PC-3 (cell line): ENCODE measurements at regions not wholly inside any gene's neighbourhood (a gene's known extent, or its start where the extent isn't known, plus 50 kb on each side); places are given as distances from the start of the nearest gene placed in this dataset.

ENCODE experiments used
- ATAC-seq: fragments of 200-7000 bp; cut with Tn5 transposase; 2 replicates; pipeline ENCODE4 v1.9.1; 2020; ENCODE audit warnings: mild to moderate bottlenecking, moderate library complexity
- BruUV-seq: library from RNA; stranded (reverse); fragments of 400-500 nt; replicated peaks from 2 replicates; lab custom pipeline; 2021; lab: Mats Ljungman, UMichigan
- CTCF ChIA-PET: fragments of 300-600 bp; sonication (Branson Sonifier 250); formaldehyde crosslinking; loops from one replicate; lab custom pipeline; 2022; ENCODE audit warnings: antibody characterized with exemption; lab: Charles Lee
- POLR2A ChIA-PET: fragments of 300-600 bp; sonication (Branson Sonifier 250); formaldehyde crosslinking; loops from one replicate; lab custom pipeline; 2022; ENCODE audit warnings: antibody characterized with exemption; ENCODE audit not compliant: unreplicated experiment; lab: Charles Lee
- DNase-seq: peaks from one replicate; pipeline ENCODE4 v3.0.0-alpha.2; 2015
- H2AFZ ChIP-seq: fragments of 300-600 bp; sonication (generic); 2 replicates; pipeline ENCODE4 v1.6.0; 2016; ENCODE audit warnings: antibody characterized with exemption, low read length
- H3F3A ChIP-seq: fragments of 300-600 bp; sonication (generic); one replicate; pipeline ENCODE4 v1.6.0; 2017; ENCODE audit warnings: antibody characterized with exemption, low read length, control low read depth, mild to moderate bottlenecking; ENCODE audit not compliant: unreplicated experiment
- H3K27ac ChIP-seq: fragments of 300-600 bp; sonication (generic); 2 replicates; pipeline ENCODE4 v1.5.1; 2016; ENCODE audit warnings: mild to moderate bottlenecking, low read length
- H3K27me3 ChIP-seq: fragments of 300-600 bp; sonication (generic); 2 replicates; pipeline ENCODE4 v1.6.1; 2016; ENCODE audit warnings: low read length, mixed read lengths
- H3K36me3 ChIP-seq: fragments of 300-600 bp; sonication (generic); 2 replicates; pipeline ENCODE4 v1.6.1; 2016; ENCODE audit warnings: low read depth, mixed run types, low read length, mixed read lengths
- H3K4me1 ChIP-seq: fragments of 300-600 bp; sonication (generic); 2 replicates; pipeline ENCODE4 v1.5.1; 2016; ENCODE audit warnings: low read length; ENCODE audit not compliant: insufficient read depth
- H3K4me2 ChIP-seq: fragments of 300-600 bp; sonication (generic); 2 replicates; pipeline ENCODE4 v1.6.0; 2016; ENCODE audit warnings: low read length
- H3K4me3 ChIP-seq: fragments of 300-600 bp; sonication (generic); 2 replicates; pipeline ENCODE4 v1.5.1; 2016; ENCODE audit warnings: mild to moderate bottlenecking, low read length, mixed read lengths
- H3K79me2 ChIP-seq: fragments of 300-600 bp; sonication (generic); 2 replicates; pipeline ENCODE4 v1.6.1; 2017; ENCODE audit warnings: low read length, mixed read lengths
- H3K9ac ChIP-seq: fragments of 300-600 bp; sonication (generic); 2 replicates; pipeline ENCODE4 v1.6.0; 2016; ENCODE audit warnings: mild to moderate bottlenecking, low read length
- H3K9me2 ChIP-seq: fragments of 300-600 bp; sonication (generic); replicated peaks from 2 replicates; pipeline ENCODE4 v1.6.1; 2016; ENCODE audit warnings: mixed run types, low read length, mixed read lengths
- H3K9me3 ChIP-seq: fragments of 300-600 bp; sonication (generic); 2 replicates; pipeline ENCODE4 v1.6.1; 2016; ENCODE audit warnings: low read length, mixed read lengths
- H4K20me1 ChIP-seq: fragments of 300-600 bp; sonication (generic); 2 replicates; pipeline ENCODE4 v1.6.1; 2016; ENCODE audit warnings: low read length, mixed read lengths
- CTCF ChIP-seq: fragments of 300-600 bp; sonication (generic); conservative IDR thresholded peaks from 2 replicates; pipeline ENCODE4 v1.5.1; 2017; ENCODE audit warnings: antibody characterized with exemption, low read depth, mild to moderate bottlenecking, low read length
- EZH2 ChIP-seq: fragments of 300-600 bp; sonication (generic); IDR thresholded peaks from one replicate; pipeline ENCODE4 v1.6.1; 2017; ENCODE audit warnings: antibody characterized with exemption, mild to moderate bottlenecking, low read length; ENCODE audit not compliant: unreplicated experiment
- EZH2phosphoT487 ChIP-seq: fragments of 300-600 bp; sonication (generic); IDR thresholded peaks from 2 replicates; pipeline ENCODE4 v1.6.1; 2018; ENCODE audit warnings: mild to moderate bottlenecking, antibody characterized with exemption, low read length, borderline replicate concordance
- intact Hi-C: fragments of 100-400 bp; cut with micrococcal nuclease; formaldehyde crosslinking; loops from 2 replicates; pipeline ENCODE4 v1.9.0; 2023

DNA sequence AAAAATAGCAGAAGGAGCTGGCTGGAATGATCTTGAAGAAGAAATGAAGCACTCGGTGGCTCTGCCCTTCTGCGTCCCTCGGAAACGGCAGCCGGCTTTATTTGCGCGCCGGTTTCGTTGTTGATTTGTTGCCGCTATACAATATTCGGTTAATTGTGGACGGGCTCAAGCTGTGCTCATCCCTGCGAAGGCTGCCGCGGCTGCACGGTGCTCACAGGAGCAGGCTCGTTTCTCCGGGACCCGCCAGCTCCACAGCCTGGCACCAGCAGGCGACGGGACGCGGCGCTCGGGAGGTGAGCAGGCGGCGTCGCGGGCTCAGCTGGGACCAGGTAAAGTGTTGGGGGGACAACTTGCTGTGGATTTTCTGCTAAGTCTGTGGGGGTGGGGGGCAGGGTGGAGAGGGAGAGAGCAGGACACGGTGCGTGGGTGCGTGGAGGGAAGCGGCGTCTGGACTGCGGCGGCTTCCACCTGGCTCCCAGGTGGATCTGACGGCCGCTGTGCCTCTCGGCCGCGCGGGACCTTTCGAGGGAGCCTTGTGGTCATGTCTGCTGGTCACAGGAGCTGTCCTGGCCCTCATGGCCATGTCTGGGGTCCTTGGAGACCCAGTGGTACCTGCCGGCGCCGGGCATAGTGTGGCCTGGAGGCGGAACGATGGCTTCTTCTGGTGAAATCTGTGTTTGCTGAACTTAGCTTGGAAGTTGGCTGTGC lies 90.9 kb downstream of the TEX29 start:
- intact Hi-C loops = no loop called here
- no peaks in the 10 kb centered on the region for H3F3A ChIP-seq
- no peak overlapping the region for H3K4me2 ChIP-seq
- no peaks in the 10 kb centered on the region for H3K9me3 ChIP-seq
- no peaks in the 10 kb centered on the region for H4K20me1 ChIP-seq
- peaks cover 92% of the 10 kb centered on the region for H3K27me3 ChIP-seq
- no peak overlapping the region for H3K27ac ChIP-seq
- no TSS peak for BruUV-seq
- H3K36me3 ChIP-seq = no peaks in the 10 kb centered on the region
- H3K79me2 ChIP-seq = no peaks in the 10 kb centered on the region
- H3K9me2 ChIP-seq = no peaks in the 10 kb centered on the region
- ChIA-PET CTCF (no interaction called here), POLR2A (no interaction called here)
- DNase-seq (no peak), ATAC-seq (no peak)
- no peak overlapping the region for H3K4me3 ChIP-seq
- TF ChIP-seq EZH2phosphoT487 = no peak
- TF ChIP-seq CTCF = no peak
- no peak for TF ChIP-seq EZH2
- H2AFZ ChIP-seq = no peak overlapping the region
- H3K9ac ChIP-seq = no peak overlapping the region
- no peaks in the 10 kb centered on the region for H3K4me1 ChIP-seq

DNA sequence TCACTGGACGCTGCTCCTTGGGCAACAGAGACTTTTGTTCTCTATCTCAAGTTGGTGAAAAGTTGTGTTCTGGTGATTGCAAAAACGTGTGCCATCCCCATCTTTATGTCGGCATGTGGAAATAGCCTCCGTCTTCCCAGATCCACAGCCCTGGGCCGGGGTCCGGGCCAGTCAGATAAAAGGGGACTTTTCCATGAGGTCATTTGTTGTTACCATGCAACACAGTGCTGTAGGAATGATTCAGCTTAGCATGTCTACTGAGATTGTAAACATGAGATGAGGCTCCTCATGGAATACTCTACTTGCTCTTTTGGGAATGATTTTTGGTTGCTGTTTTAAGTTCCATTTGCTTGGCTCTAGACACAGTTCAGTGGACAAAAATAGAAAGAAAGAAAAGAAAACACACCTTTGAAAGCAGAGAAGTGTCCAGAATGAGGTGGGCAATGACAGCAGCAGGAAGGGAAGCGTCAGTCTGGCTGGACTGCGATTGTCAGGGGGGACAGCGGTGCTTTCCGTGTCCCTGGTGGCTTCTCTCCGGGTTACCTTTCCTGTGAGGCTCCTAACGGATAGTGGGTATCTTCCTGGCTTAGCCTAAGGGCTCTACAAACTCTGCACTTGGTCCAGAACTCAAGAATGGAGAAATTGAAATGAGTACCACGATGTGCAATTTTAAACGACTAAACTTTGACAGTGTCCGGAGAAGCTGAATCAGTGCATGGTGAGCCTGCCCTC lies 91.6 kb downstream of the TEX29 start:
- TF ChIP-seq EZH2phosphoT487 = no peak
- TF ChIP-seq CTCF = no peak
- no peak for TF ChIP-seq EZH2
- Histone ChIP-seq H3K4me1 (no peaks in the 10 kb centered on the region), H3K79me2 (no peaks in the 10 kb centered on the region), H4K20me1 (no peaks in the 10 kb centered on the region), H3K4me2 (no peak overlapping the region), H3K9me2 (no peaks in the 10 kb centered on the region), H3K27me3 (peaks cover 92% of the 10 kb centered on the region), H2AFZ (no peak overlapping the region), H3F3A (no peaks in the 10 kb centered on the region), H3K27ac (no peak overlapping the region), H3K9ac (no peak overlapping the region), H3K9me3 (no peaks in the 10 kb centered on the region), H3K4me3 (no peak overlapping the region), H3K36me3 (no peaks in the 10 kb centered on the region)
- CTCF ChIA-PET = no interaction called here
- DNase-seq (no peak), ATAC-seq (no peak)
- no TSS peak for BruUV-seq
- intact Hi-C loops = no loop called here
- POLR2A ChIA-PET = no interaction called here
